ENCODE measurements at regions not wholly inside any gene's neighbourhood (a gene's known extent, or its start where the extent isn't known, plus 50 kb on each side); places are given as distances from the start of the nearest gene placed in this dataset.
A peak's percentile ranks its signal among the peaks of the same experiment; 100 is the strongest.
"Not testable (repeated sequence)": the region's sequence is repeated elsewhere in the genome, so short reads cannot be mapped to it uniquely, and the experiment has no call there.

DNA sequence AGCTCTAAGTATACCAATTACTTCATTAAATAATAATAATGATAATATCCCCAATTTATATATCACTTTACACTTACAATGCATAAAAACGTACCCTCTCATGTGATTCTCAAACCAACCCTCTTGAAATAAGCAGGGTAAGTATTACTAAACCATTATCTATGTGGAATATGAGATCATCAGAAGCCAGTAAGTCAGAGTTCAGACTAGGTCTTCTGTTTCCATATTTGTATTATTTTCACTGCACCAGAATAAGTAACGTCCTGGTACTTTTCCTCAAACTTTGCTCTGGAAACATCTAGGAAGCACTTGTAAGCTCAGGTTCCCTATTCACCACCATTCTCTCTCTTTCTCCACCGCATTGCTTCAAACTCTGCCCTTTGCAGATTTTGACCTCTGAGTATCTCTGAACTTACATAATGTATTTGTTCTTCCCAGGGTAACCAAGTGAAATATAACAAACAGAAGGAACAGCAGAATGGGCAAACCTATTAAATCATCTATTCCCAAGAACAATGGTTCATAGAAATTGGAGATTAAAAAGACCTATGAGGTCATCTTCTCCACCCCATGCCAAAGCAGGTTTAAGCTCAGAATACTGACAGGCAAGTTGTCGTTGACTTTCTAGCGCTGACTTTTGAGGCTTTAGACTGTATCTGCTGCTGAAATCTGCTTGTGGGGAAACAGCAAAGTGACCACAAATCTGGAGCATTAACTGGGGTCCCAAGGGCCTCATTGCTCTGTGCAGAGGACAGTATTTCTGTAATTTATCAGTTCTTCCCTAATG is 161.3 kb upstream of the FAR2 start:
- DNase-seq (ENCODE audit: low spot score), result no peak

DNA sequence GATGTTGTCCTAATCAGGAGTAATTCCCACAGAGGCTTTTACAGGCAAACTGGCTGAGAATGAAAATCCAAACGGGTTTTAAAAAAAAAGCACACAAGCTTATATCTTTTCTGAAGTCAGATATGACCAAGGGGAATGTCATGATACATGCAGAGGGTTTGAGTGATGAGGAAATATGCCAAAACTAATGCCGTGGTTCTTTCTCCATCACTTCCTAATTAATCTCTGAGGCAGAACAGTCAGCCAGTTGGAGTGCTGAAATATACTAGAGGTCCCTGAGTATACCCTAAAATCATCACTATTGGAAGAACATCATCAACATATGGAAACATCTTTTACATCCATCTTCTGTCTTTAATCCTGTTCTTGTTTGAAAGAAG is 160.8 kb upstream of the FAR2 start:
- DNase-seq (ENCODE audit: low spot score), result no peak

DNA sequence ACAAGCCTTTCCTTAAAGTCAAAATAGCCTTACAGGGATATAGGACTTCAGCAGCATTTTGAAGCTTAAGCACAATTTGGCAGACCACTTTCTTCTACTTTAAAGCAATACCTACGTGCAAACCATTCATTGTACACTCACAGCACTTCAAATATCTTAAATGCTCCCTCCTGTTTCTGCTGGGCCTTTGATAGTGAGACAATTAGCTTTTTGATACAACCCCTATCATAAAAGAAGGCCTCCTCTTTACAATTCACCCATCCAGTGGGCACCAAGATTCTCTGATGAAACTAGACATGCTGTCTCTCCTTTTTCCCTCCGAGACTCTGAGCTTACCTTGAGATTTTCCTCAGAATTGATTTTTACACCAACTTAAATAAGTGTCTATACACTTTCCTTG is 157.5 kb upstream of the FAR2 start:
- DNase-seq (ENCODE audit: low spot score), result no peak

DNA sequence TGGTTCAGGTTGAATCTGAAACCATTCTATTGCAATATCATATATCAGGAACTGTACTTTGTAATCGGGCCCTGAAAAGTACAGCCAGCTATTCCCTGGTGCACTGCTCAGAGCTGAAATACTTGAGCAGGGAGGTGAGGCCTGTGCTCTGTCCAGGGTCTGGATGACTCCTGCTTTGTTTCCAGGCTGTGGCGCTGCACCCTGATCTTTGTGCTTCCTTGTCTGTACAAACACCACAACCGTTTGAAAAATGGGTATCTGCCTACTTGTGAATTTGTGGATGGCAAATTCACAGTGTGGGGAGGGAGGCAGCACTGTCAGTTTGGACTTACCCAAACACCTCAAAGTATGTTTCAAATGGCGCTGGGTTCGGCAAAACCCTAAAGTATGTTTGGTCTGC is 155.4 kb upstream of the FAR2 start:
- no peak for DNase-seq (ENCODE audit: low spot score)

DNA sequence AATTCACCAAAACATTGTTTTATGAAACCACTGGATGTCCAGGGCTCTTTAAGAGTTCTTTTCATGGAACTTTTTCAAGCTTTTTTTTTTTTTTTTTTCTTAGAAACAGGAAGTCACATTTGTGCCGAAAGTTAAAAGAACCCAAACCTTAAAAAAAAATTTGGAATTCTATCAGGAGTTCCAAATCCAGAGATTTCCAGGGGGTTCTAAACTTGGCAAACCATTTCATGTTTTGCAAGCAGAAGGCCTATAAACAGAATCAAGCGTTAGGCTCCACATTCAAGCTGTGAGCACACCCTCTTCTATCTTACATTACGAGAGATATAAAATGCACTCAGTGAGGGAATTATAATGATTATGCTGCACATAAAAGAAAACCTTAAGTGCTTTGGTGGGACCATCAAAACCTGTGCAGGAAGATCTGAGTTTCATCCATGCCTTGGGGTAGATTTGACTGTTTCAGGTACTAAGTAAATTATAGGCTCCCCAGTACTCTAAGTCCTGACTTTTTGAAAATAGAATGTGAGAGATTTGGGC is 154.8 kb upstream of the FAR2 start:
- no peak for DNase-seq (ENCODE audit: low spot score)

DNA sequence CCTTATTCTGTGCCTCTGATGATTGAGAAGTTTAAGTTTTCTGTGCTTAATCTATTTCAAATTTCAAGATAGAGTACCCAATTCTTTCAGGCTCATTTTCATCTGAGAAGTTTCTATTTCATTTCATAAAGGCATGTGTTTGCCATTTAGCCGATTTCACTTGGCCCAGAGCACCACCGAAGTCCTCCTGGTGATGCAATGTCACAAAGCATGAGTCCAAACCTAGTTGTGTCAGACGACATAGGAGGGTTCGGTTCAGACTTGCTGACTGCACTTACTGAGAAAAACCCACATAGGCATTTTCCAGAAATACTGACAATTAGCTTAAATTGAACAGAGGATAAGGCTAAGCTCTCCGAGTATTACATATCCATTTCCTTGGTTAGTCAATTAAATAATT is 152.4 kb upstream of the FAR2 start:
- no peak for DNase-seq (ENCODE audit: low spot score)

DNA sequence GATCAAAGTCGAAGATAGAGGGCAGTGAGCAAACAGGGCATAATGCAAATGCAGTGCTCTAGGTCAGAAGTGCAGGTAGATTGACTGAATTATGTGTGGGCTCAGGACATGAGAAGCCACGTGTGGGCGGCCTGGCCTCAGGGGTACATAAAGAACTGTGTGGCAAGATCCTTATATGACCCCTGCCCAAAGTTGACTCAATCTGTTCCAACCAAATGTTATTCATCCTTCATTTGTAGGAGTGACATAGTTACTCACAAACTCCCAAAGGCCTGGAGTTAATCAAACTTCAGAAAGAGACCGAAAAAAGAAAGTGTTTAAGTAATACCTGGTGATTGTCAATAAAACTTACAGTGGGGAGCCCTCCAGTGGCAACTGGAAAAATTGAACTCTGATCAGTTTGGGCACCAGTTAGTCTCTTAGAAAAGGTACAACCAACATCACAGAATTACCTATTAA is 150.4 kb upstream of the FAR2 start:
- no peak for DNase-seq (ENCODE audit: low spot score)

DNA sequence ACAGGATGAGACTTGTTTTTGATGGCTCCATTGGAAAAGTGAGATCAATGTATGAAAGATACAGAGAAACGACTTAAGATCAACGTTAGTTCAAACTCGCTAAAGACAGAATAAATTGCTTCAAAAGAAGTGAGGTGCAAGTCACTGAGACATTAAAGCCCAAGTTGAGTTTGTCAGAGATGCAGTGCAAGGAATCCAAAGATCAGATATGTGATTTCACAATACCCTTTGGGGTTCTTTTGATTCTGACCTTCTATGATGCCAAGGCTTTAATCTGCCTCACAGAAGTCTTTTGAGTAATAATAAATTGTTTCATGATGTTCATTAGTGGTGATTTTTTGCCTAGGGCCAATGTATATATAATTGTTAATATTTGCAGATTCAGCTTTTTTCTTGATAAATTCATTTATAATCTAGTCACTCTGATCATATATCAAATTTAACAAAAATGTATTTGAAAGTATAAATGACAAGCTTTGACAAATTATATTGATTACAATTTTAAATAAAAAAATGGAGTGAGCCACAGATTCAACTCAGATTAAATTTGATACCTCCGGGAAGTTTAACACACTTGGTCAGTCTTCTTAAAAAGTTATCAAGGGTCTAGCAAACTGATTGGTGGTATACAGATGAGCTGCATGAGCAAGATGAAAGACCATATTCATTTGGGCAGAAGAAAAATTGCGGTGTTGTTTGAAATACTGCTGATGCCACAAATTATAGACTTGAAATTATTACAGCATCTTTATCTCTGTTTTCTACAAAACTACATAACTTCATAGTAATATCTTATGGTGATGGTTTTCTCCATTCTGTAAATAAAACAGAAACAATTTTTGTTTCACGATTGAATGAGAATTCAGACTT is 144.8 kb upstream of the FAR2 start:
- no peak for DNase-seq (ENCODE audit: low spot score)

DNA sequence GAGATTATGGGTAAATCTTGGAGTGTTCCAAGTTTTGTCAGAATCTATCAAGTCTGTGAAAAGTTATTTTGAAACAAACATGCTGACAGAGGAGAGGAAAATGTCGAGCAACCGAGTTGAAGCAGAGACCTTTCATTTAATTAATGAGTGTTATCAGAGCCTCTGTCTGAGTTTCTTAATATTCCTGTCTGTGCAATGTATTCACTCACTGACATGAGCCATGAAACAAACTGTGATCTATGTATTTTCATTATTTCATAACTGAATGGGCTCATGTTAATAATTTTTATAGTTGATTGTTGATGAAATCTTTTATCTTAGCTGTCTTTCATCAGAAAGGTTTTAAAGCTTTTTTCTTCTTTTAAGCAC is 144.2 kb upstream of the FAR2 start:
- no peak for DNase-seq (ENCODE audit: low spot score)

DNA sequence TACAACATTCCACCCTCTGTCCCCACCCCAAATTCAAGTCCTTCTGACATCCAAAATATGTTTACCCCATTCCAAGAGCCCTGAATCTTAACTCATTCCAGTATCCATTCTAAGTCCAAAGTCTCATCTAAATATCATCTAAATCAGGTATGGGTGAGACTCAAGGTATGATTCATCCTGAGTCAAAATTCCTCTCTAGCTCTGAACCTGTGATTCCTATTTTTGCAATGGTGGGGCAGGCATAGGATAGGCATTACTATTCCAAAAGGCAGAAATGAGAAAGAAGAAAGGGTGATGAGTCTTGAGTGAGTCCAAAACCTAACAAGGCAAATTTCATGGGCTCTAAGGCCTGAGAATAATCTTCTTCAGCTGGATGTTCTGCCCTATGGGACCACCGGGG is 140.3 kb upstream of the FAR2 start:
- DNase-seq (ENCODE audit: low spot score), result no peak

DNA sequence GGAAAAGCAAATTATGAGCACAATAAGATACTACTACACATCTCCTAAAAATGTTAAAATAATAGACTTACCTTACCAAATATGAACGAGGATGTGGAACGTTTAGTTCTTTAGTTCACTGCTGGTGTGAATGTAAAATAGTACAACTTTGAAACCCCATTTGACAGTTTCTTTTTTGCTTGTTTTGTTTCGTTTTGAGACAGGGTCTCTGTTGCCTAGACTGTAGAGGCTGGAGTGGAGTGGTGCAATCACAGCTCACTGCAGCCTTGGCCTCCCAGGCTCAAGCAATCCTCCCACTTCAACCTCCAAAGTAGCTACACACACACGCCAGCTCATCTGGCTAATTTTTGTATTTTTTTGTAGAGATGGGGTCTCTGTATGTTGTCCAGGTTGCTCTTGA is 136.4 kb upstream of the FAR2 start:
- DNase-seq (ENCODE audit: low spot score), result no peak

DNA sequence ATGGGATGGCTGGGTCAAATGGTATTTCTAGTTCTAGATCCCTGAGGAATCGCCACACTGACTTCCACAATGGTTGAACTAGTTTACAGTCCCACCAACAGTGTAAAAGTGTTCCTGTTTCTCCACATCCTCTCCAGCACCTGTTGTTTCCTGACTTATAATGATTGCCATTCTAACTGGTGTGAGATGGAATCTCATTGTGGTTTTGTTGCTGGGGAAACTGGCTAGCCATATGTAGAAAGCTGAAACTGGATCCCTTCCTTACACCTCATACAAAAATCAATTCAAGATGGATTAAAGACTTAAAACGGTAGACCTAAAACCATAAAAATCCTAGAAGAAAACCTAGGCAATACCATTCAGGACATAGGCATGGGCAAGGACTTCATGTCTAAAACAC is 131.5 kb upstream of the FAR2 start:
- DNase-seq (ENCODE audit: low spot score), result not testable (repeated sequence)

DNA sequence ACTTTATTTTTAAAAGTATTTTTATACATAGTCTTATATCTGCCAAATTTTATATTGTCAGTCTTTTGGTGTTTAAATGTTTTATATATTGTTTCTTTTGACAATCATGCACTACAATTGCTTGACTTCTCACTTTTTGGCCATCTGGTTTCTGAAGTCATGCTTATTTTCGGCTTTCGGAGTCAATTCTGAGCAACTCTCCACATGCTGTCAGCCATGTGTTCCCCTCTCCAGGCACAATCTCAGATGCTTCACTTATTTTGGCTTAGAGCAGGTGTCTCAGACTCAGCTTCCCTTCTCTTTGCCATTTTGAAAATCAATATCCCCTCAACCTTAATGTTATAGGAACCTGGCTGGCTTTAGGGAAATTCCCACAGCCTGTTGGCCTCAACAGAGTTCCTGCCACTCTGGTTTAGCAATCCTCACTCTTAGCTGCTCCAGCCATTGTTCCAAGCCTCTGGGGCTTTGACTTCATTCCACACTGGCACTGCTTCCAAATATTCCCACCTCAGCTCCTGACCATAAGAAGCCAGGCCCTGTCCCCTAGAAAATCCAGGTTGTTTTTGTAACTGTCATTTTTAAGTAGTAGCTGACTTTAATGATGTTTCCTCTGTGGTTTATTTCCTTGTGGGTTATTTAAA is 125.5 kb upstream of the FAR2 start:
- DNase-seq (ENCODE audit: low spot score), result no peak

DNA sequence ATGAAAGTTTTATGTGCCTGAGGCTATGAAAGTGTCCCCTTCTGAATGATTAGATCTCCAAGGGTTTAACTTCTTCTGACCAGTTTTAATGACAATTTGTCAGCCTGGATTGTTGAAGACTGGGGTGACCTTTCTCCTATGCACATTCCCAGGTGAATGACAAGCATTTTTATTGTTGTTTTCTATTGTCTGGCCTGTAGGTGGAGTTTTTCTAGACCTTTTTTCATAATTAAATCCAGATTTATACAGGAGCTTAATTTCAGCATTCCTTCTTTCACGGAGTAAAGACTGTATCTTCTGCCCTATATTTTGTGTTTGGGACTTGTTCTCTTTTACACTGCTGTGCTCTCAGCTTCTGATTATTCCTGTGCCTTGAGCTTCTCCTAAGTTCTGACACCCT is 125.0 kb upstream of the FAR2 start:
- peak; percentile 18 for DNase-seq (ENCODE audit: low spot score)

DNA sequence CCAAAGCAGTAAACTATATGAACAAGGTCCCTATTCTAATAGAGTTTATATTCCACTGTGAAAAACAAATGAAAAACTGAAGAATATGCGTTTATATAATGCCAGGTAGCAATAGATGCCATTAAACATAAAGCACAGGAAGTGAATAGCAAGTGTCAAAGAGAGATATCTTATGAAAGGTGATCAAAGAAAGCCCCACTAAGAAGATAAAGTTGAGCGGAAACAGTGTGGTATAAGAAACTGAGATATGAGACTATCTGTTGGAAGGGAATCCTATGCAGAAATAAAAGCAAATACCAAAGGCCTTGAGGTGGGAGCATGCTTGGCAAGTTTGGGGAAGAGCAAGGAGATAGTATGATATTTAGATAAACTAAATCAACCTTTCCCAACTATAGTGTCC is 123.1 kb upstream of the FAR2 start:
- DNase-seq (ENCODE audit: low spot score), result no peak

DNA sequence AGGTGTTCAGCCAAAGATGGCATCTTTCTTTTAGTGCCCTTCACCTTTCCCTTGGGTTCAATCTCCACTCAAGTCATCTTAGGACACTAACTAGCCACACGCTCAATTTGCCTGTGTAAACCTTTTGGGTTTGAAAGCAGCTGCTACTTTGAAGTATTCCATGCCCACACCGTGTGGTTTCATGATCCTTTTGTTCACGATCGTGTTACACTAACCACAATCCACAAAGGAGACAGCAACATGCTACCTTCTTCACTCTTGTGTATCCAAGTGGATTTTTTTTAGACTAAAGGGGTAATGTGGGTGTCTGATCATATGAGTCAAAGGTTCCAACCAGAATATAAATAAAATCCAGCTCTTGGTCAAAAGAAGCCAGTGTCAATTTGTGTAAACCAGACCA is 122.7 kb upstream of the FAR2 start:
- DNase-seq (ENCODE audit: low spot score), result no peak

DNA sequence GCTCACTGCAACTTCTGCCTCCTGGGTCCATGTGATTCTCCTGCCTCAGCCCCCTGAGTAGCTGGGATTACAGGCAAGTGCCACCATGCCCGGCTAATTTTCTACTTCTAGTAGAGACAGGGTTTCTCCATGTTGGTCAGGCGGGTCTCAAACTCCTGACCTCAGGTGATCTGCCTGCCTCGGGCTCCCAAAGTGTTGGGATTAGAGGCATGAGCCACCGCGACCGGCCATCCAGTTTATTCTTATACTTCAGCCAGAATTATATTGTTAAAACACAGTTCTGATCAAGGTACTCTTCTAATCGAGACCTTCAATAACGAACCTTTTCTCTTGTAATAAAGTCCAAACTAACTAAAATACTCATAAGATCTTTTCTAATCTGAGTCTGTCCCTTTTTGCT is 119.6 kb upstream of the FAR2 start:
- not testable (repeated sequence) for DNase-seq (ENCODE audit: low spot score)

DNA sequence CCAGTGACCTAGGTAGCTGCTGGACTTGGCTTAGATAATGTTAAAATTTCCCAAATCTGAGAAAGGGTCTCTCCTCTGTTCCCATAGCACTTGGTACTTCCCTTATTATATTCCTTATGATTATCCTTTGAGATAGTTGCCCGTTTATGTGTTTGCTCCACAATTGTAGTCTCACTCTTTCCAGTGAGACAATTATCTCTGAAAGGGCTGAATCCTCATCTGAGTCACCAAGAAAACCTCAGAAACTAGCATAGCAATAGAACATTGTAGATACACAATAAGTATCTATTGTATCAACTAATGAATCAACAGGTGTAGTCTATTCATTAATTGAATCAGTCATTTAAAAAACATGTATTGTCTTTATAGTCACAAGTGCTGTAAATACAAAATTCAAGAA is 119.1 kb upstream of the FAR2 start:
- DNase-seq (ENCODE audit: low spot score), result no peak

DNA sequence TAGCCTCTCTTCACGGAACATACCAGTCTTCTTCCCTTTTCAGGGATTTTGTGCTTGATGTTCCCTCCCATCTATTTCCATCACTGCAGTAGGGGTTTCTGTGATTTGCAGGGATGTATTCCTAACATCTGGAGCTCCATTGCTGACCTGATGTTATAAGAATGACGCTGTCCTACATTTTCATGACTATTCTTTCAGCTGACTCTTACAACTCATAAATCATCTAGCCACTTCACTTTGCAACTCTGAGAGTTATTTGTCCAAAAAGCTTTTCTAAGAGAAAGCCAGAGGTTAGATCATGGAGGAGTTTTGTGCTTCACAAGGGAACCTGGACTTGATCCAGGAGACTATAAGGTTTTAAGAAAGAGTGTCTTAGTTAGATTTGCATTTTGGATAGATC is 116.6 kb upstream of the FAR2 start:
- no peak for DNase-seq (ENCODE audit: low spot score)

DNA sequence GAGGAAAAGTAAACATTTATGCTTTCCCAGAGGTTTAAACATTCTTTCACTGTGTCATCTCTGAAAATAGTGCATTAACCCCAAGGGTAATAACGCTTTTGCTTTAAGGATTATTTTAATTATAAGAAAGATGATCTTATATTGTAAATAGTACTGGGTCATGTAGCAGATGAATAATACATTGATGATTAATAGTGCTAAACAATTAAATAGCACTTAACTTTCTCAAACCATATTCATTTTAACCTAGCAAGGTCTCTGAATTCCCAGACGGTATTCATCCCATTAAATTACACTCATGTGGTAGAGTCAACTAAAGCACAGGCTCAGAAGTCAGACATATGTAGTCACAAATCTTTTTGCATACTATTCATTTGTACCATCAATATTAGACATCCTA is 115.6 kb upstream of the FAR2 start:
- DNase-seq (ENCODE audit: low spot score), result no peak

DNA sequence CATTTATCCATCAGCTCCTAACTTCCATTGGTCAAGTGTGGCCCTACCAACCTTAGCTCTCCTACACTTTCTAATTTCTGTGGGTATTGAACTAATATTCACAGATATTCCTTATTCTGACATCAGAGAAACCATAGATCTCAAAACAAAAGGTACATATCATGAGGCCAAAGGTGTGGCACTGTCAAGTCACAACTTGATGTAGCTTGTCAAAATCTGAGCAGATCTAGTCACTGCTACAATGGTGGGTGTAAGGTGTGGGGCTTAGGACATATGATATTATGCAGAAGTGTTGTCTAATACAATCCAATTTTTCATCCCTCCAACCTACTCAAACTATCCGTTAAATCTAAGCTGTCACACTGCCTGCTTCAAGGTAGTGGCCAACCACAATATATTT is 114.0 kb upstream of the FAR2 start:
- no peak for DNase-seq (ENCODE audit: low spot score)

DNA sequence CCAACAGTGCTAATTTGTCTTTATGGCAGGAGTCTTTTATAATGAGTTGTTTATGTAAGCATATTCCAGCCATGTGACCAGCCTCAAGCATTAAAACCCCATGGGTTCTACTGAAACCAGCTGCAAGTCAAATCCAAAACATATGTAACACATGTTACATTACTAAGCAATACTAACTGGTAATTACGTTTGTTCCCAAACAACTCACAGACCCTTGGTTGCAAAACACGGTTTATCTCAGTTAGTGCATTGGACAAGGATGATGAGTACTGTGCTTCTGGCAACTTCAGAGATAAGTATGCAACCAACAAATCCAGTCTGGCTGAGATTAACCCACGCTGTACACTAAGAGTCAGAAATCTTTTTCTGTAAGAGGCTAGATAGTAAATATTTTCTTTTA is 110.1 kb upstream of the FAR2 start:
- DNase-seq (ENCODE audit: low spot score), result no peak

DNA sequence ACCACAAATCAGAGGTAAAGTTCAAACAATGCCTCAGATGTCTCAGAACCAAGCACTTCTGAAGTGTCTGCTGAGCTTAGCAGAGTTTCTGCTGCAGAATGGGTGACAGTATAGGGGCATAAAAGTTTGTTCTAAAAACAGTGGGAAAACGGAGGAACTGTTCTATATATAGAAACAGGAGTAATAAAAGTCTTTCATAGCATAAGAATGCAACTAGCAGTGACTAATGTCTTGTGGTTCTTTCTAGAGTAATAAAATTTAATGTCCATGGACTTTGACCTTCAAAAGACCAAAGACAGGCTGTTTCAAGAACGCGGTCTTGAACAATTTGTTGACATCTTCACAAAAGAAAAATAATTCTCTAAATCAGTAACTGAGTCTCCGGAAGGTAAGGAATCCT is 107.5 kb upstream of the FAR2 start:
- no peak for DNase-seq (ENCODE audit: low spot score)
